ENCODE measurements at regions not wholly inside any gene's neighbourhood (a gene's known extent, or its start where the extent isn't known, plus 50 kb on each side); places are given as distances from the start of the nearest gene placed in this dataset.

DNA sequence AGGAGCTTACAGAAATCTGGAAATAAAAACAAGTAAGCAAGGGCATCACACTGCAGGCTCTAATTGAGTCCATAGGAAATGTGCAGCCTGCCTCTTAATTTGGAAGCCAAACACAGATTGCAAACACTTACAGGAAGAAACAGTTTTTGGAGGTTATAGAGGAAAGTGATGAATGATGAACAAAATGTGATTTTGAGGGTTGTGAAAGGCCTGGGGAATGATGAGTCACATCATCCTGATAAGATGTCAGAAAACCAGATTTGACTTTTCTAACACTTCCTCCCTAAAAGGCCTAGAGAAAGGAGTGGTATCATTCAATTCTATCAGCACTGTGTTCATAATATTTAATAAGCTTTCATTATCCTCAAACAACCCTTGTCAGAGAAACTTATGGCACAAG is 96.6 kb upstream of the POU2AF2 start:
- no peak for DNase-seq (ENCODE audit: low read depth in 3 of 3, low spot score in 2 of 3)

- no peak for DNase-seq (ENCODE audit: low read depth in 3 of 3, low spot score in 2 of 3)
Measured at GRCh38 chr11:111148121-111148520, 97.4 kb upstream of the POU2AF2 start.

GRCh38 chr11:111137846-111138245 is 107.7 kb upstream of the POU2AF2 start:
- no peak for DNase-seq (ENCODE audit: low read depth in 3 of 3, low spot score in 2 of 3)

DNA sequence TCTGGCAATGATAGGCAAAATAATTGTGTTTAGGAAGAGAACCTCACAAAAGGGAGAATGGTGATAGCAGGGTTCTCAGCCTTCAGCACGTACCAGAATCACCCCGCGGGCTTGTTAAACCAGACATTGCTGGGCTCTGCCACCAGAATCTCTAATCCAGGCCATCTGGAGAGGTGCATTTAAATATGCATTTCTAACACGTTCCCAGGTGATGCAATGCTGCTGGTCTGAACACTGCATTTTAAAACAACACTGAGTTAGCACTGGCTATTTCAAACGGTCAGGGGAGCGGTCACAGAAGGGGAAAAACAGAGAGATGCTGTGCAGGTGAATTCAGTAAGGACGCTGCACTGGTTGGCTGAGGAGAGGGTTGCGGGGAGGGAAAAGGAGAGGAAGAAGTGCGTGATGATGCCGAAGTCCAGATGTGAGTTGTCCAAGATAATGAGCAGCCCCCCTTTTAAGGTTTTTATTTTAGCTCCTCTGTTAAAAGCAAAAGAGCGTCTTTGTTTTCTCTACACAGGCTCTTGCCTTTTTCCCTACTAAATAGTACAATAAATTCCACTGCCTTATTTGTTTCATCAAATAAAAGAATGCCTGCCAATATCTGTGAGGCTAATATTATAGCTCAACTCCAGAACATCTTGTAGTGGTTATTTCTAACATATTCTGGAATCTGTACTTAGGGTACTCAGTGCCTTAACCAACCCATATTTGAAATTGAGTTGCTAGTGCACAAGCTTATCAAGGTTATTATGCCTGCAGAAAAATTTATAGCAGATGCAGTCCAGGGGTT is 109.6 kb upstream of the POU2AF2 start:
- no peak for DNase-seq (ENCODE audit: low read depth in 3 of 3, low spot score in 2 of 3)

DNA sequence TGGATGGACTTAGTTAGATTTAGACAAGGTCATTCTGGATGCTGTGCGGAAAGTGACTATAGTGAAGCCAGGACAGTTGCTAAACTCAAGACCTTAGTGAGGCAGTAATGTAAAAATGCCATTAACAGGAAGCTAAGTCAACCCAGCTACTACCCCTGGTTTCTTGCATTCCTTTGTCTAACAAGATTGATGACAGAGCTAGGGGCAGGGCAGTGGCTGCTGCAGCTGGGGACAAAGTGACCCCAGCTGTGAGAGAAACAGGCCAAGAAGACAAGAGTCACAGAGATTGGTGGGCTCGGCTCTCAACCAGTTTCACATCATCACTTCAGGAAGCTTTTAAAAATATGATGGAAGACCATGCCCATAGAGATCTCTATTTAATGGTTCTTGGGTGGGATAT is 110.4 kb upstream of the POU2AF2 start:
- no peak for DNase-seq (ENCODE audit: low read depth in 3 of 3, low spot score in 2 of 3)

DNA sequence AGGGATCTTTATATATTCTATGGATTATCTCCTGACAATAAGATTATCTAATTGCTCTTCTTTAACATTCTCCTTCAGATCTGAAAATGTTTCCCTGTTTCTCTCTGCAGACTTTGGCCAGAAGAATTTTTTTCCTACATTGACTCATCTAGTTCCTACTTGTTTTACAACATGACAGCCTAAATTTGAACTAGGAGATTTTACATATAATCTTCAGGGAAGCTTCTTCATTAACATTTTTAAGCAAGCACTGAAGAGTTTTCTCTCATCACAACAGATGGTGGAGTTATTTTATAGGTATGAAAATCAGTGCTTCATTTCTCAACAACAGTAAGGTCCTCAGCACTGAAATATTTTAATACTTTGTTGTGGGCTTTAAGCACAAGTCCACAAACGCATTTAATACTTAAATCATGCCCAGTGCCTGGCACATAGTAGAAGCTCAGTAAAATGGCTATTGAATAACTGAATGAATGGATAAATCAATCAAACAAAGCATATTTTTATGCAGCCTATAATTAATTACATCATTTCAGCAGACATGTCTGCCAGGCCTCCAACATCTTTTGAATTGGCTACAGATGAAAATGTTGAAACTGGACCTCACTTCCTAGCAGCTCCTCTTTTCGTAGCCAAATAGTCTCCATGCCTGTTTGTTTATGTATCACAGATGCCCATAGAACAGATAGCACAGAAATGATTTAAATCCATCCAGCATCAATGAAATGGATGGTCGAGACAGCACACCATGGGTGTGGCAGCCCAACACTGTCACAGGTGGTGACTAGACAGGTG is 117.3 kb upstream of the POU2AF2 start:
- no peak for DNase-seq (ENCODE audit: low read depth in 3 of 3, low spot score in 2 of 3)

GRCh38 chr11:111124724-111125123 is 120.8 kb upstream of the POU2AF2 start:
- DNase-seq (ENCODE audit: low read depth in 3 of 3, low spot score in 2 of 3): no peak

DNA sequence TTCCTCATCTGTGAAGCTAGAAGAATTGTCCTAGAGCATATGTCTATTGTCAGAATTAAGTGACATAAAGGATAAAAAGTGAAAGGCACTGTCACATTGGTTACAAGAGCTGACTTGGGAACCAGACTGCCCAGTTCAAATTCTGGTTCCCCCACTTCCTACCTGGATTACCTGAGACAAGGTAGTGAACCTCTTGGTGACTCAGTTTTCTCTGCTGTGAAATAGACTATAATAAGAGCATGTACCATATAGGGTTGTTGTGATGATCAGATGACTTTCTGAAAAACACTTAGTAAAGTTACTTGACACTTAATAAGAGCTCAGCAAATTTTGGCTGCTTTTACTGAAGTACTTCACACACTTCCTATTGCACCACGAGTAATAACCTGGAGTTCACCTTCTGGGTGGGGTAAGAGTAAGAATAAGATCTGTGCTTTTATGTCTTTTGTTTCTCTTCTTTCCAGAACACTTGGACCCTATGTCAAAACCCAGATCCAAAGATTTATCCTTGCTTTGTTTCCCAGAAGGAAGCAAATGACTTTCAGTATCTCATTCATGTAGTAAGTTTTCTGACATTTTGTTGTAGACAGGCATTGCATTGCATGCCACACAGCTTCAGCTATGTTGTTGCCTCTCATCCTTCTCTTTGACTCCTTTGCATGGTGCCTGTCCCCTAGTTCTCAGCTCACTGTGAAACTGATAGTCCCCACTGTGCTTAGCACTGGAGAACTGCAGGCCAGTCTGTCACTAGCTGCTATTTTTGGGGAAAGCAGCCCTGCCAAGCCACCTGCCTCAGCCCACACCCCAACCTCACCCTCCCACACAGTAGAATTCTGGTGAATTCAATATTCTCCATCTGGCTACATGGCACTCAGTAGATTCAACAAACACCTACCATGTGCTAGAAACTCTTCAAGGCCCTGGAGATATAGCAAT is 121.8 kb upstream of the POU2AF2 start:
- no peak for DNase-seq (ENCODE audit: low read depth in 3 of 3, low spot score in 2 of 3)

- DNase-seq (ENCODE audit: low read depth in 3 of 3, low spot score in 2 of 3): no peak
Measured at GRCh38 chr11:111120696-111121302, 124.7 kb upstream of the POU2AF2 start.

GRCh38 chr11:111120161-111120560 is 125.4 kb upstream of the POU2AF2 start:
- DNase-seq (ENCODE audit: low read depth in 3 of 3, low spot score in 2 of 3): no peak

GRCh38 chr11:111119751-111120150 is 125.8 kb upstream of the POU2AF2 start:
- no peak for DNase-seq (ENCODE audit: low read depth in 3 of 3, low spot score in 2 of 3)

- no peak for DNase-seq (ENCODE audit: low read depth in 3 of 3, low spot score in 2 of 3)
Measured at GRCh38 chr11:111115890-111116289, 129.6 kb upstream of the POU2AF2 start.

- no peak for DNase-seq (ENCODE audit: low read depth in 3 of 3, low spot score in 2 of 3)
Measured at GRCh38 chr11:111114091-111114490, 131.4 kb upstream of the POU2AF2 start.

- no peak for DNase-seq (ENCODE audit: low read depth in 3 of 3, low spot score in 2 of 3)
Measured at GRCh38 chr11:111112614-111113013, 132.9 kb upstream of the POU2AF2 start.

DNA sequence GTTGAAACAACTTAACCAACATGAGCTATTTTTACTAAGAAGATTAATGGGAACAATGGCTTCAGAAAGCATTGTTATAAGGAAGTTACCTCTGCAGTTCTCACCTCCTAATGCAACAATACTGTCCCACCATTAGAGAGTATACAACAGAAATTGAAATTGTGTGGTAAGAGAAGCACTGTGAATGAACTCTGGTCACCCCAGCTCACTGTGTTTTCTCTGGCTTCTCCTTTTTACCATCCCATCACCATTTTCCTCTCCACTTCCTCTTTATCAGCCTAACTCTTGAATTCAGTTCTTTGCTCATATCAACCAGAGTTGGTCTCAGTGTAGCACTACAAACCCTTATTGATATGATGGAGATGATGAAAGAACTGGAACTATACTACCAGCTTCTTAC is 138.0 kb upstream of the POU2AF2 start:
- DNase-seq (ENCODE audit: low read depth in 3 of 3, low spot score in 2 of 3): no peak

DNA sequence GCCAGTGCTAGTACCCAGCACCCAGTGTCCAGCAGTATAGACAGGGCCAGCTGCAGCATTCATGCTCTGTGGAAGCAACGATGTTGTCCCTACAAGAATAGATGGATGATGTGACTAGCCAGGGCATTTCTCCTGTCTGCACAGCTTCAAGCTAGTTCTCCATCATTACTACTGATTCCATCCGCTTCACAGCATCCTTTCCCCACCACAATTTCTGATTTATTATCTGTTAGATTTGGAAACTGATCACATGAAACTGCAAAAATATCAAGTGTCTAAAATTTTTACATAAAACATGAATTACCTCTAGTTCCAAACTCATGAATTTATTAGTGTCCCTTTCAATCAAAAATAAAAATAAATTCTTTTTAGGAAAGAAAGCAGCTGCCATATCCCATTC is 138.9 kb upstream of the POU2AF2 start:
- DNase-seq (ENCODE audit: low read depth in 3 of 3, low spot score in 2 of 3): no peak

DNA sequence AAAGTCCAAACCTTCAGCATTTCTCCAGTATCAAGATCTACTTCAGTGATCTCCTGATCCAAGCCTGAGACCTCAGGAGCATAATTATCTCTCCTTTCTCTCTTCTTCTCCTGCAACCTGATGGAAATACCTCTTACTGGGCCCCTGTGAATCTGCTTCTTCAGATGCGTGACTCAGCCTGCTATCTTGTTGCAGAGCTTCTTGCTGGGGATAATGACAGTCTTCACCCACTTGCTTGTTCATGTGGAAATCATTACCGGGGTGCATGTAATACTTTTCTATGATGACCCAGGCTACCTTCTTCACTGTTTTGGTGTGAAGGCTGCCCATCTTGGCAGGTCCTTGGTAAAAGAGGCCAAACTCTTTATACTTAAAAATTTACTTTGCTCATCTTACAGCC is 140.0 kb upstream of the POU2AF2 start:
- no peak for DNase-seq (ENCODE audit: low read depth in 3 of 3, low spot score in 2 of 3)

DNA sequence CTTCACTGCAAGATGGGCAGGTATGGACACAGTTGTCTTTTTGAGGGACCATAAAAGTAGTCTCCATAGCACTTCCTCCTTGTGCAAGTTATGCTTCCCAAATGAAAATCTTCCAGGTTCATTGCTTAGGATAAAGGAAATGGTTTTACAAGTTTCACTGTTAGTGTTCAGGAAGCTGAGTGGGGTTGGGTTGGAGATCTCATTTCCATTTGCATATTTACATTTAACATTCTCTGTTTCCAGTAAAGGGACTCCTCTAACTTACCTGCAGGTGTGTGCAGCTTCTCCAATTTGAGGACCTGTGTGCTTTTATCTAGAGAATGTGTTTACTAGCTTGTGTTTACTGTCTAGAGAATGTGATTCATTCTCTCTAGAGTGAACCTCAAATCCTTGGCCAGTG is 141.3 kb upstream of the POU2AF2 start:
- no peak for DNase-seq (ENCODE audit: low read depth in 3 of 3, low spot score in 2 of 3)

DNA sequence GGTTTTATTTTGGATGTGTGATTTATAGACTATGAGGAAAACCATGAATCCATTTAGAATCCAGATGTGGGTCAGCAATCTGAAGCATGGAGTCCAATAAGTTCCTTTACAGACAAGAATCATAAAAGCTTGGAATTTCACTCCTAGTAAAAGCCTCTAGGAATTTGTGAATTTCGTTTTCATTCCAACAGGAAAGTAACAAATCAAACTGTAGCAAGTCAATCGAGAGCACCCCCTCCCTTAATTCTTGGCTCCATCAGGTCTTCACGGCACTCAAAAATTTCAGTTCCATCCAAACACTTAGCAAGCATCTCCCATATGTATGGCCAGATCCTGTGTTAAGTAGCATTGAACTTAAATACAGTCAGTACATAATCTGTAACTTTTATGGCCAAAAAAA is 143.6 kb upstream of the POU2AF2 start:
- DNase-seq (ENCODE audit: low read depth in 3 of 3, low spot score in 2 of 3): no peak

DNA sequence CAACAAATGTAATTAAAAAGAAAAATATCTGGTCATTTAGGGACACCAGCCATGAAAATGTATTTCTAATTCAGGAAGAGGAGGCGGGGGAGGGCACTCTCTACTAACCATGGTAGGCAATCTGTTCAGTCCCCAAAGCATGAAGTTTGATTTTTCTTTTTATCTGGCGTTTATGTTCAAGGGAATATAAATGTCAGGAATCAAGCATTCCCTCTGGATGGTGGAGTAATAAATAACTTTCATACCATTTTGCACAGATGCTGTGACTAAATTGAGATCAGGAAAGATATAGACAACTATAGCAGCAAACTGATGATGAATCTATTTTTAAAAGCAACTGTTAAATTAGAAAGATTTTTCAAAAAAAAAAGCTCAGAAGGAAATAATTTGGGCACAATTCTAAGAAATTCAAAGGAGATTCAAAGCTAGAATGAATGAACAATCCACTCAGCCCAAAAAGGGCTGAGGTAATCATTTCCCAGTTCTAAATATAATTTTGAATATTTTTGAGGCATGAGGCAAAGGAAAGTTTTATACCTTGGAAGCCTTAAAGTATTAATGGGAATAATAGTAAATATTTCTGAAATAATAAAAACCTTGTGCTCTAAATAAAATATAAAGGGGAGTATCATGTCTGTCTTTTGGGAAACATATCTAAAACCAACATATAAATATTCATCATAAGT is 146.4 kb upstream of the POU2AF2 start:
- DNase-seq (ENCODE audit: low read depth in 3 of 3, low spot score in 2 of 3): no peak

All from right renal cortex interstitium (tissue), 3 donors.